K562 (cell line): ENCODE measurements at regions not wholly inside any gene's neighbourhood (a gene's known extent, or its start where the extent isn't known, plus 50 kb on each side); places are given as distances from the start of the nearest gene placed in this dataset.

Experiments
- CEBPB ChIP-seq: fragments of 450-650 bp; IDR thresholded peaks from 2 replicates; pipeline ENCODE4 v1.6.1; 2016; ENCODE audit warnings: missing genetic modification characterization, missing compliant biosample characterization
- CREM ChIP-seq: IDR thresholded peaks from 2 replicates; pipeline ENCODE4 v1.6.1; 2014; ENCODE audit warnings: antibody characterized with exemption, low read depth
- GTF2B ChIP-seq: IDR thresholded peaks from 2 replicates; pipeline ENCODE4 v1.6.1; 2011; ENCODE audit not compliant: insufficient read length; ENCODE audit errors: extremely low read depth
- MTA2 ChIP-seq: fragments of 450-650 bp; IDR thresholded peaks from 2 replicates; pipeline ENCODE4 v1.6.1; 2016; ENCODE audit warnings: low read depth
- POLR2A ChIP-seq: fragments of 450-650 bp; conservative IDR thresholded peaks from 2 replicates; pipeline ENCODE4 v1.6.1; 2016
- POLR2AphosphoS5 ChIP-seq: IDR thresholded peaks from 2 replicates; pipeline ENCODE4 v1.6.1; 2011; ENCODE audit warnings: mild to moderate bottlenecking, low read depth, low read length, moderate library complexity; ENCODE audit not compliant: control insufficient read depth, insufficient read depth
- SREBF1 ChIP-seq: fragments of 150-350 bp; IDR thresholded peaks from 2 replicates; pipeline ENCODE4 v1.6.1; 2014; ENCODE audit warnings: antibody characterized with exemption, low read depth, low read length, borderline replicate concordance
- THRA ChIP-seq: fragments of 450-650 bp; IDR thresholded peaks from 2 replicates; pipeline ENCODE4 v1.6.1; 2017; ENCODE audit warnings: mild to moderate bottlenecking, moderate library complexity
- ZNF354B ChIP-seq: fragments of 250-450 bp; sonication (Bioruptor Pico); IDR thresholded peaks from 2 replicates; pipeline ENCODE4 v1.4.0; 2020
- ZNF561 ChIP-seq: fragments of 450-650 bp; formaldehyde crosslinking; conservative IDR thresholded peaks from 2 replicates; pipeline ENCODE4 v1.4.0; 2020; ENCODE audit warnings: mild to moderate bottlenecking, moderate library complexity
- TF ChIP-seq, protein P1 (sequence below), 3 experiments: IDR thresholded peaks in 2 of 3; conservative IDR thresholded peaks in 1 of 3; 2 replicates each; pipeline ENCODE4 v1.5.1; 2011 to 2012; ENCODE audit warnings: low read length in 3 of 3, mild to moderate bottlenecking in 3 of 3, control low read depth in 2 of 3, improper control_type of control experiment in 1 of 3, inconsistent platforms in 1 of 3, low read depth in 1 of 3, mixed read lengths in 1 of 3, moderate library complexity in 1 of 3; ENCODE audit not compliant: insufficient read depth in 2 of 3

- TF ChIP-seq CEBPB (tag) (no peak), CREM (no peak), POLR2AphosphoS5 (no peak), SREBF1 (no peak), ZNF561 (CRISPR knock-in tag) (no peak), MTA2 (no peak), POLR2A (no peak), GTF2B (no peak), THRA (no peak), ZNF354B (CRISPR knock-in tag) (no peak)
- TF ChIP-seq, protein P1, sequence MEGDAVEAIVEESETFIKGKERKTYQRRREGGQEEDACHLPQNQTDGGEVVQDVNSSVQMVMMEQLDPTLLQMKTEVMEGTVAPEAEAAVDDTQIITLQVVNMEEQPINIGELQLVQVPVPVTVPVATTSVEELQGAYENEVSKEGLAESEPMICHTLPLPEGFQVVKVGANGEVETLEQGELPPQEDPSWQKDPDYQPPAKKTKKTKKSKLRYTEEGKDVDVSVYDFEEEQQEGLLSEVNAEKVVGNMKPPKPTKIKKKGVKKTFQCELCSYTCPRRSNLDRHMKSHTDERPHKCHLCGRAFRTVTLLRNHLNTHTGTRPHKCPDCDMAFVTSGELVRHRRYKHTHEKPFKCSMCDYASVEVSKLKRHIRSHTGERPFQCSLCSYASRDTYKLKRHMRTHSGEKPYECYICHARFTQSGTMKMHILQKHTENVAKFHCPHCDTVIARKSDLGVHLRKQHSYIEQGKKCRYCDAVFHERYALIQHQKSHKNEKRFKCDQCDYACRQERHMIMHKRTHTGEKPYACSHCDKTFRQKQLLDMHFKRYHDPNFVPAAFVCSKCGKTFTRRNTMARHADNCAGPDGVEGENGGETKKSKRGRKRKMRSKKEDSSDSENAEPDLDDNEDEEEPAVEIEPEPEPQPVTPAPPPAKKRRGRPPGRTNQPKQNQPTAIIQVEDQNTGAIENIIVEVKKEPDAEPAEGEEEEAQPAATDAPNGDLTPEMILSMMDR (IDR thresholded peaks at IDR 0.05 in 2 of 3, conservative IDR thresholded peaks at IDR 0.05 in 1 of 3; ENCODE audit: insufficient read depth in 2 of 3, low read depth in 1 of 3, low read length in 3 of 3) = no peak
Observed at GRCh38 chr1:177755851-177756560, 213.9 kb downstream of the SEC16B start.
